Mucosa of stomach (tissue), 1 donor: ENCODE measurements at regions not wholly inside any gene's neighbourhood (a gene's known extent, or its start where the extent isn't known, plus 50 kb on each side); places are given as distances from the start of the nearest gene placed in this dataset.

ENCODE experiments used
- H3K27me3 ChIP-seq: one replicate; pipeline ENCODE4 v1.7.0; 2013; ENCODE audit warnings: mild to moderate bottlenecking, low read length; ENCODE audit not compliant: control insufficient read depth, insufficient read depth
- H3K36me3 ChIP-seq: one replicate; pipeline ENCODE4 v1.7.0; 2013; ENCODE audit warnings: low read length; ENCODE audit not compliant: control insufficient read depth, insufficient read depth
- H3K4me1 ChIP-seq: one replicate; pipeline ENCODE4 v1.7.0; 2013; ENCODE audit warnings: mild to moderate bottlenecking, low read length; ENCODE audit not compliant: control insufficient read depth, insufficient read depth
- H3K4me3 ChIP-seq: one replicate; pipeline ENCODE4 v1.7.0; 2013; ENCODE audit warnings: low read length
- H3K9ac ChIP-seq: one replicate; pipeline ENCODE4 v1.7.0; 2013; ENCODE audit warnings: mild to moderate bottlenecking, low read length, moderate library complexity
- H3K9me3 ChIP-seq: one replicate; pipeline ENCODE4 v1.7.0; 2013; ENCODE audit warnings: mild to moderate bottlenecking, low read length, moderate library complexity; ENCODE audit not compliant: control insufficient read depth
- donor health status: Pancreatic carcinoma.

GRCh38 chr18:78571063-78571785, 408.4 kb upstream of the SALL3 start:
- Histone ChIP-seq H3K9me3 (no peaks in the 10 kb centered on the region), H3K9ac (no peak overlapping the region), H3K4me1 (no peaks in the 10 kb centered on the region), H3K4me3 (no peak overlapping the region), H3K27me3 (no peaks in the 10 kb centered on the region), H3K36me3 (no peaks in the 10 kb centered on the region)

DNA sequence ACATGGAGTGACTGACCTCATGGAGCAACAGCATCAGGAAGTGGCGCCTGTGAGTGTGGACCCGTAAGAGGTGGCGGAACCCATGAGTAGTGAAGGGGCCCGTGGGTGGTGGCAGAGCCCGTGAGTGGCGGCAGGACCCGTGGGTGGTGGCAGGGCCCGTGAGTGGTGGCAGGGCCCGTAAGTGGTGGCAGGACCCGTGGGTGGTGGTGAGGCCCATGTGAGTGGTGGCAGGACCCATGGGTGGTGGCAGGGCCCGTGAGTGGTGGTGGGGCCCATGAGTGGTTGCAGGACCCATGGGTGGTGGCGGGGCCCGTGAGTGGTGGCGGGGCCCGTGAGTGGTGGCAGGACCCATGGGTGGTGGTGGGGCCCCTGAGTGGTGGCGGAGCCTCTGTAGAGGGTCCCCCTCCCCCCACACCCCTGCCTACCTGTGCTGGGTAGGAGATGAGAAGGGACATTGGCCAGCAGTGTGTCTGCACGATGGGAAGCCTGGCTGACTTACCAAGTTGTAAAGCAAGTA, 407.7 kb upstream of the SALL3 start:
- no peaks in the 10 kb centered on the region for H3K27me3 ChIP-seq
- no peaks in the 10 kb centered on the region for H3K9me3 ChIP-seq
- no peaks in the 10 kb centered on the region for H3K36me3 ChIP-seq
- no peak overlapping the region for H3K9ac ChIP-seq
- H3K4me1 ChIP-seq, result no peaks in the 10 kb centered on the region
- H3K4me3 ChIP-seq, result no peak overlapping the region

- no peaks in the 10 kb centered on the region for H3K9me3 ChIP-seq
- H3K36me3 ChIP-seq, result no peaks in the 10 kb centered on the region
These were observed 405.8 kb upstream of the SALL3 start for GRCh38 chr18:78573773-78574172.

GRCh38 chr18:78576967-78577366, 402.7 kb upstream of the SALL3 start:
- Histone ChIP-seq H3K4me3 (no peak overlapping the region), H3K36me3 (no peaks in the 10 kb centered on the region), H3K27me3 (no peaks in the 10 kb centered on the region), H3K9ac (no peak overlapping the region), H3K9me3 (no peaks in the 10 kb centered on the region), H3K4me1 (no peaks in the 10 kb centered on the region)

More at GRCh38 chr18:78573773-78574172, 405.8 kb upstream of the SALL3 start:
- Histone ChIP-seq H3K4me3 (no peak overlapping the region), H3K9ac (no peak overlapping the region), H3K27me3 (no peaks in the 10 kb centered on the region), H3K4me1 (no peaks in the 10 kb centered on the region)

GRCh38 chr18:78579449-78579848, 400.2 kb upstream of the SALL3 start:
- no peak overlapping the region for H3K9ac ChIP-seq
- no peaks in the 10 kb centered on the region for H3K36me3 ChIP-seq
- no peaks in the 10 kb centered on the region for H3K27me3 ChIP-seq
- H3K9me3 ChIP-seq, result no peaks in the 10 kb centered on the region
- no peaks in the 10 kb centered on the region for H3K4me1 ChIP-seq
- no peak overlapping the region for H3K4me3 ChIP-seq

DNA sequence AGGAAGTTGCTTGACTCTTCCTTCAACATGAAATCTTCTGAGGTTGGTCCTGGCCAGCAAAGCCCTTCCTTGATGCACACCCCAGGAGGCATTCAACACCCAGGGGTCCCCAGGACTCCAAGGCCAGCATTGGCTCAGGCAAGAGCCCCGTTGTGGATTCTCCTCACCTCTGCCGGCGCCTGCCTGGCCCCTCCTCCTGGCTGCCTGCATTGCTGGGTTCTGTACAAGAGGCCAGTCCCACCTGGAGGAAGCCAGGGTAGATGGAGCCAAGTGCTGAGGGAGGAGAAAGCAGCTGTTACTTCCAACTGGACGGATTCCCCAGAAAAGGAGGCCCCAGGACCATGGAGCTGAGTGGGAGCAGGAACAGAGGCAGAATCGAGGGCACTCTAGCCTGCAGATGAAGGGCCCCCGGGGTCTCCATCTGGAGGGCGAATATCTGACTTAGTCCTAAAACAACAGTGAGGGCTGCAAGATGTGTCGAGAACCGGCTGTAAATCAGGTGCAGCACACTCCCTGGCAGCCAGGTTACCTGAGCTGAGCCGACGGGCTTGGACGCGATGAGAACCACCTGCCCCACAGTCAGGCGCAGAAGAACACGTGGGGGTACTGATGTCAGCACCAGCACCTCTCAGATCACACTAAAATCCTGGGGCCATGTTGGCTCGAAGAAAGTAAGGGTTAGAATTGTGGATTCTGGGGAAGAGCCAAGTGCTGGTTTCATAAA, 399.6 kb upstream of the SALL3 start:
- no peaks in the 10 kb centered on the region for H3K36me3 ChIP-seq
- H3K9ac ChIP-seq, result no peak overlapping the region
- no peaks in the 10 kb centered on the region for H3K9me3 ChIP-seq
- no peaks in the 10 kb centered on the region for H3K27me3 ChIP-seq
- H3K4me1 ChIP-seq, result no peaks in the 10 kb centered on the region
- H3K4me3 ChIP-seq, result no peak overlapping the region

GRCh38 chr18:78580835-78581339, 398.7 kb upstream of the SALL3 start:
- H3K9me3 ChIP-seq, result no peaks in the 10 kb centered on the region
- no peaks in the 10 kb centered on the region for H3K27me3 ChIP-seq
- no peaks in the 10 kb centered on the region for H3K4me1 ChIP-seq
- no peaks in the 10 kb centered on the region for H3K36me3 ChIP-seq
- no peak overlapping the region for H3K9ac ChIP-seq
- H3K4me3 ChIP-seq, result no peak overlapping the region

DNA sequence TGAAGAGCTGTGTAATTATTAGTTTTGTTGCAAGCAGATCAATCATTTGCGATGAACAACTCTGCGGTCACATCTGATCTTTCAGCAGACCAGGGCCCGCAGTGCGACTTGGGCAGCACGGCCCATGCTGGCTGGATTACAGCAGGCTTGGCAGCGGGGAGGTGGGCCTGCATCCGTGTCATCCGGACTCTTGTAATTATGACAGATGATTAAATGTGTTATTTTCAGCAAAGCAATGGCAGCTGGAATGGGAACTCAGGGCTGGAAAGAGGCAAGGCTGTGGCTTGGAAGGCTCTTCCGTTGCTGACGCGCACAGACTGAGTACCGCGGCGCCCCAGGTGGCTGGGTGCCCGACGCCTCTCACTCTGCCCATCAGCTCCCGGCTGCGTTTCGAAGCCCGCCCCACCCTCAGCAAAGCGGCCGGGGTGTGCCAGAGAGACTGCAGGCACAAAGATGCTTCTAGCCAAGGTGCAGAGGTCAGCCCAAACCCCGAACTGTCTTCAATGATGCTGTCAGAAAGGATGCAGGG, 397.4 kb upstream of the SALL3 start:
- no peak overlapping the region for H3K9ac ChIP-seq
- H3K9me3 ChIP-seq, result no peaks in the 10 kb centered on the region
- H3K4me3 ChIP-seq, result no peak overlapping the region
- no peaks in the 10 kb centered on the region for H3K4me1 ChIP-seq
- no peaks in the 10 kb centered on the region for H3K27me3 ChIP-seq
- no peaks in the 10 kb centered on the region for H3K36me3 ChIP-seq

- H3K4me3 ChIP-seq, result no peak overlapping the region
- H3K9me3 ChIP-seq, result no peaks in the 10 kb centered on the region
- H3K4me1 ChIP-seq, result no peaks in the 10 kb centered on the region
- no peaks in the 10 kb centered on the region for H3K36me3 ChIP-seq
- no peak overlapping the region for H3K9ac ChIP-seq
- H3K27me3 ChIP-seq, result no peaks in the 10 kb centered on the region
These were observed 396.5 kb upstream of the SALL3 start for GRCh38 chr18:78582898-78583738.

DNA sequence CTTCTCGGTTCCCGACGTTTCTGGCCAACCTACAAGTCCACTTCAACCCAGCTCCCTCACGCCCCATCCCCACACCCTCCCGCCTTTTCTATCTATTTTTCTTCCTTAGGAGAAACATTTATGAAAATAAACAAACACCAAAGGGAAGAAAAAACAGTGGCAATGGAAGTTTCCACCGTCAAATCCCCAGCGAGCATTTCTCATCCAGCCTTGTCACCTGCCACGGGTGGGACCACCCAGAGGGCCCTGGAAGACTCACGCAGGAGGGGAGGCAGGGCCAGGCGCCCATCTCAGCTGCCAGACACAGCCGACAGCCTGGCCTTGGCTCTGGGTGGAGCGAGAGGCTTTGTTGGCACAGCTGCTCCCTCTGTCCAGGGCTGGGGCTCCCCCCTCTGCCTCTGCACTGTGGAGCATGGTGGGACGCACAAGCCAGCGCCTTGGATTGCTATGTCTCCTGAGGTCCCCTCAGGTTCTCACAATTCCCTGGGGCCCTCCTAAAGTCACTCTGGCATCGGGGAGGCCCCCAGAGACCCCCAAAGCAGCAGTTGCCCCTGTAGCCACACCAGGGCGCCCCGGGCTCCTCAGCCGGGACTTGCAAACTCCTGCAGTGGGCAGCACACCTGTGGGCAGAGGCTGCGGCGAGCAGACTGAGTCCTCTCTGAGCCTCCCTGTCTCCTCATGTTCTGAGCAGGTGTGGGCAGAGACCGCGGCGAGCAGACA, 395.7 kb upstream of the SALL3 start:
- no peak overlapping the region for H3K4me3 ChIP-seq
- no peak overlapping the region for H3K9ac ChIP-seq
- H3K9me3 ChIP-seq, result no peaks in the 10 kb centered on the region
- H3K27me3 ChIP-seq, result no peaks in the 10 kb centered on the region
- no peaks in the 10 kb centered on the region for H3K4me1 ChIP-seq
- no peaks in the 10 kb centered on the region for H3K36me3 ChIP-seq

DNA sequence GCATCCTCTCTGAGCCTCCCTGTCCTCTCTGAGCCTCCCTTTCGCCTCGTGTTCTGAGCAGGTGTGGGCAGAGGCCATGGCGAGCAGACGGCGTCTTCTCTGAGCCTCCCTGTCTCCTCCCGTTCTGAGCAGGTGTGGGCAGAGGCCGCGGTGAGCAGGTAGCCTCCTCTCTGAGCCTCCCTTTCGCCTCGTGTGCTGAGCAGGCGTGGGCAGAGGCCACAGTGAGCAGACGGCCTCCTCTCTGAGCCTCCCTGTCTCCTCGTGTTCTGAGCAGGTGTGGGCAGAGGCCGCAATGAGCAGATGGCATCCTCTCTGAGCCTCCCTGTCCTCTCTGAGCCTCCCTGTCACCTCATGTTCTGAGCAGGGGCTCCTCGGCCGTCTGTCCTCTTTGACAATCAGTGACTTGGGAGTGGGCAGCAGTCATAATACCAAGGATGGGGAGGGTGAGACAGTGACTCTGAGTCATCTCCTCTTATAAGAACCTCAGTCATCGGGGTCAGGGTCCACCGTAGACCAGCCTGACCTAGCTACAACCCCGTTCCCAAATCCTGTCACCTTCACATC, 395.1 kb upstream of the SALL3 start:
- no peak overlapping the region for H3K4me3 ChIP-seq
- H3K9me3 ChIP-seq, result no peaks in the 10 kb centered on the region
- H3K36me3 ChIP-seq, result no peaks in the 10 kb centered on the region
- no peaks in the 10 kb centered on the region for H3K27me3 ChIP-seq
- H3K4me1 ChIP-seq, result no peaks in the 10 kb centered on the region
- no peak overlapping the region for H3K9ac ChIP-seq
